Coronary artery (tissue), 2 donors: ENCODE measurements at regions not wholly inside any gene's neighbourhood (a gene's known extent, or its start where the extent isn't known, plus 50 kb on each side); places are given as distances from the start of the nearest gene placed in this dataset.
"Not testable (repeated sequence)": the region's sequence is repeated elsewhere in the genome, so short reads cannot be mapped to it uniquely, and the experiment has no call there.

Experiments
- DNase-seq: peaks from one replicate; pipeline ENCODE4 v3.0.0-alpha.2; 2017; ENCODE audit warnings: low spot score
- H3K27ac ChIP-seq, 2 donors: fragments of 200-600 bp; sonication (generic); one replicate each; pipeline ENCODE4 v1.5.1; 2016 to 2019
- H3K4me3 ChIP-seq: fragments of 200-600 bp; sonication (generic); 2 replicates; pipeline ENCODE4 v1.5.1; 2016; ENCODE audit warnings: mild to moderate bottlenecking, moderate library complexity
- TF ChIP-seq, protein P1 (sequence below): fragments of 200-600 bp; sonication (generic); IDR thresholded peaks from one replicate; pipeline ENCODE4 v1.5.1; 2019; ENCODE audit warnings: antibody characterized with exemption

DNA sequence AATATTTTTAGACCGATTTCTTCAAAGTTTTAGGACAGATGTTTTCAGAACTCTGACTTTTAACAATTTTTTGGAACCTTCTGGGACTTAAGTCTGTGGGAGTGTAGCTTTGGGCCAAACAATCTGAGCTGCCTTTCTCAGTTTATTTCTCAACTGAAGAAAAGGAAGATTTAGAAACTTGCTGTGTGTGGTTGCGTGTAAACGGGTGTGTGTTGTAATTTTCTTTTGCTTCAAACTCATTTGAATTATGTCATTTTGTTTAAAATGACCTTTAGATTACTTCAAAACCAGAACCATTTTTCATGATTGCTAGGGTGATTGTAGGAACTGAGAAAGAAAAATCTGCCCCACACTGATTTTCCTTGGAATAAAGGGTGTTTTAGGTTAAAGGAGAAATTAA is 577.7 kb upstream of the GALNTL6 start:
- TF ChIP-seq, protein P1, sequence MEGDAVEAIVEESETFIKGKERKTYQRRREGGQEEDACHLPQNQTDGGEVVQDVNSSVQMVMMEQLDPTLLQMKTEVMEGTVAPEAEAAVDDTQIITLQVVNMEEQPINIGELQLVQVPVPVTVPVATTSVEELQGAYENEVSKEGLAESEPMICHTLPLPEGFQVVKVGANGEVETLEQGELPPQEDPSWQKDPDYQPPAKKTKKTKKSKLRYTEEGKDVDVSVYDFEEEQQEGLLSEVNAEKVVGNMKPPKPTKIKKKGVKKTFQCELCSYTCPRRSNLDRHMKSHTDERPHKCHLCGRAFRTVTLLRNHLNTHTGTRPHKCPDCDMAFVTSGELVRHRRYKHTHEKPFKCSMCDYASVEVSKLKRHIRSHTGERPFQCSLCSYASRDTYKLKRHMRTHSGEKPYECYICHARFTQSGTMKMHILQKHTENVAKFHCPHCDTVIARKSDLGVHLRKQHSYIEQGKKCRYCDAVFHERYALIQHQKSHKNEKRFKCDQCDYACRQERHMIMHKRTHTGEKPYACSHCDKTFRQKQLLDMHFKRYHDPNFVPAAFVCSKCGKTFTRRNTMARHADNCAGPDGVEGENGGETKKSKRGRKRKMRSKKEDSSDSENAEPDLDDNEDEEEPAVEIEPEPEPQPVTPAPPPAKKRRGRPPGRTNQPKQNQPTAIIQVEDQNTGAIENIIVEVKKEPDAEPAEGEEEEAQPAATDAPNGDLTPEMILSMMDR: no peak
- H3K4me3 ChIP-seq: no peak overlapping the region
- DNase-seq: no peak
- H3K27ac ChIP-seq: no peak overlapping the region

DNA sequence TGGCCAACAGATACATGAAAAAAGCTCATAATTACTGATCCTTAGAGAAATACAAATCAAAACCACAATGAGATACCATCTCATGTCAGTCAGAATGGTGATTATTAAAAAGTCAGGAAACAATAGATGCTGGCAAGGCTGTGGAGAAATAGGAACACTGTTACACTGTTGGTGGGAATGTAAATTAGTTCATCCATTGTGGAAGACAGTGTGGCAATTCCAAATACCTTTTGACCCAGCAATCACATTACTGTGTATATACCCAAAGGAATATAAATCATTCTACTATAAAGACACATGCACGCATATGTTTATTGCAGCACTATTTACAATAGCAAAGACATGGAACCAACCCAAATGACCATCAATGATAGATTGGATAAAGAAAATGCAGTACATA is 583.9 kb upstream of the GALNTL6 start:
- not testable (repeated sequence) for H3K27ac ChIP-seq, H3K4me3 ChIP-seq, DNase-seq

DNA sequence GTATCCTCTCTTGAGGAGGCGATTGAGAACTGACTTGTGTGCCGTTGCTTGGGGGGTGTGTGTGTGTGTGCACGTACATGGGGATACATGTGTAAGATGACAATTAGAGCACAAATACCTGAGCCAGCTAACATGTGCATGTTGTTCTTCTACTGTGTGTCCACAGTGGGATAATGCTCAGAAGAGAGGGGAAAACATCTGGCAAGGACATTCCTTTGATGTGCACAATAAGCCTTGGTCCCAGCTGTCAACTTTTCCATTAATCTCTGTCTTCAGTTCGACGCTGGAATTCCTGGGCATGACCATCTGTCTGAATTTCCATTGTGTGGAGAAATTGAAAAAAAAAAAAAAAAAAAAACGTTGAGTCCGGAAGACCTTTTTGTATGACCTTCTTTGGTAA is 592.0 kb upstream of the GALNTL6 start:
- H3K4me3 ChIP-seq: no peak overlapping the region
- no peak overlapping the region for H3K27ac ChIP-seq
- DNase-seq: no peak
- TF ChIP-seq, protein P1: no peak

DNA sequence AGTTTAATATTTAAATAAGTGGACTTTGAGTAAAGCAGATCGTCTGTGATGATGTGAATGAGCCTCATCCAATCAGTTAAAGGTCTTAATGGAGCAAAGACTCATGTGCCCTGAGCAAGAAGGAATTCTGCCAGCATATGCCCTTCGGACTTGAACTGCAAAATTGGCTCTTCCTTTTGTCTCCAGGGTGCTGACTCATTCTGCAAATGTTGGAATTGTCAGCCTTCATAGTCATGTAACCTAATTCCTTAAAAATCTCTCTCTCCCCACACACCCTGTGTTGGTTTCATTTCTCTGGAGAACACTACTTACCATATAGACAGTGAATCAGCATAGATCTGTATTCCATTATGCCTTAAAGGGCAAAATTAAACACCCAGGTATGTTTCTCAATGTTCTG is 609.8 kb upstream of the GALNTL6 start:
- no peak overlapping the region for H3K4me3 ChIP-seq
- TF ChIP-seq, protein P1: no peak
- DNase-seq: no peak
- no peak overlapping the region for H3K27ac ChIP-seq

DNA sequence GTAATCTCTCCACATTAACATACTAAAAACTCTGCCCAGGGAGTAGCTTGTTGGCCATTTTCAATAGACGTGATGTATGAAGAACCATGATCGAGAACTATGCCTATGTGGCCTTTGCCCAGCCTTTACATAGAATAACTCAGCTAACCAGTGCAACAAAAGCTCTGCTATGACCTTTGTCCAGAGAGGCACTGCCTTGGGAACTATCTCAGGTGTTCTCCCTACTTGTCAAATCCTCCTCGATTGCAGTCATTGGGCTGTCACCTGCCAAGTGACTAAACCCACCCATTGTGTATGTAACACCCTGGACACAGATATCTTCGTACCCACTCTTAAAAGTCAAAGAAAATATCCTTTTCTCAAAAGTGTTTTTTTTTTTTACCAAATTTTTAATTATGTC is 610.3 kb upstream of the GALNTL6 start:
- no peak for DNase-seq
- Histone ChIP-seq H3K27ac (no peak overlapping the region), H3K4me3 (no peak overlapping the region)
- TF ChIP-seq, protein P1: no peak

DNA sequence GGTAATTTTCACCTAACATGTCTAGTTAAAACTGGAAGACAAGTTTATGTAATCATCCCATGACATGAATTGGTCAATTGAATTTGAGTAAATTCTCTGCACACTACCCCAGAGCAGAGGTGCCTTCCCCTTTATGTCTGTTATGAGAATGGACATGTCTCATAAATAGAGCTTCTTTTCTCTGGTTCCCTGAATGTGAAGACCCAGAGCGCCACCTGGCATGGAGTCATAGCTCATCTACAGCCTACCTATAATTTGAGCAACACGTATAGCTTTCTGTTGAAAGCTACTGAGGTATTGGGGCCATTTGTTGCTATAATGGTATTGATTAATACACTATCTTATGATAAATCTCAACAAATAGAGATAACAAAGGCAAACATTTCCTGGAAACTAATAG is 626.5 kb upstream of the GALNTL6 start:
- no peak overlapping the region for H3K27ac ChIP-seq
- no peak overlapping the region for H3K4me3 ChIP-seq
- TF ChIP-seq, protein P1: no peak
- DNase-seq: no peak

DNA sequence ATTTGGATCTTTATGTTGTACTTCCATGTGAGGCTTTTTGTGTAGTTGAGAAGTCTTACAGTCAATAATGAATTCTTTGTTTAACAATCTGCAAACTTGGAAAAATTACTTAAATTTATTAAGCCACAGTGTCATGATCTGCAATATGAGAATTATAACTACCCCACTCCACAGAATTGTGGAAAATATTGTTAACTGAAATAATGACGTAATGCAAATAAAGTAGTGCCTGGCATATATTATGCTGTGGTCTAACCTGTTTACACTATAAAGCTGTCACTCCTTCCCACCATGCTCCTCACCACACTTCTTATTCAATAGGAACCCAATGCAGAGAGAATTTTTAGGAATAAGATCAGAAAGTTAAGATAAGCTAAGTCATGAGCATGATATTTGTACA is 632.1 kb upstream of the GALNTL6 start:
- Histone ChIP-seq H3K4me3 (no peak overlapping the region), H3K27ac (no peak overlapping the region)
- TF ChIP-seq, protein P1: no peak
- no peak for DNase-seq

DNA sequence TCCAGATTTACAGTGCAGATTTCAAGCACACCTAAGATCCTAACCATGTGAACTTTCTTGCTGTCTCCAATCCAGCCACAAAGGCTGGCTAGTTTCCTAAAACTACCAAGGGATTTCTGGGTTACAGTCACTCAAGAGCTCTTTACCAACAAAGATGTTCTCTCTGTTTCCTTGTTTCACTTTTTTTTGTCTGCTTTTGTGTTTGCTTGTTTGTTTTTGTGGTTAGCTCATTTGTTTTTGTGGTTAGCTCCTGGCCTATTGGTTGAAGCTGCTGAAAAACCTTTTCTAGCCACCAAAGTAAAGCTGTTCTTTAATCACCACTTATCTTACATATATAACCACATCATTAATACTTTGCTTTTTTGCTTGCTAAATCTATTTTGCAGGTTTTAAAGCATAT is 642.5 kb upstream of the GALNTL6 start:
- no peak for DNase-seq
- H3K27ac ChIP-seq: no peak overlapping the region
- TF ChIP-seq, protein P1: no peak
- no peak overlapping the region for H3K4me3 ChIP-seq
